H9 (cell line): ENCODE measurements at regions not wholly inside any gene's neighbourhood (a gene's known extent, or its start where the extent isn't known, plus 50 kb on each side); places are given as distances from the start of the nearest gene placed in this dataset.

Experiments used
- DNase-seq: peaks from one replicate; pipeline ENCODE4 v3.0.0-alpha.2; 2017
- H2AFZ ChIP-seq: one replicate; pipeline ENCODE4 v1.6.1; 2013; ENCODE audit warnings: mild to moderate bottlenecking, low read length, control low read depth, moderate library complexity
- H2AK5ac ChIP-seq: 2 replicates; pipeline ENCODE4 v1.6.1; 2013; ENCODE audit warnings: low read length, control low read depth, mixed read lengths; ENCODE audit not compliant: insufficient read length
- H2BK120ac ChIP-seq: one replicate; pipeline ENCODE4 v1.6.1; 2013; ENCODE audit warnings: low read depth, mild to moderate bottlenecking, low read length, control low read depth, inconsistent platforms; ENCODE audit not compliant: poor library complexity, severe bottlenecking
- H2BK12ac ChIP-seq: 2 replicates; pipeline ENCODE4 v1.6.1; 2013; ENCODE audit warnings: low read length, control low read depth, mixed read lengths, low read depth; ENCODE audit not compliant: insufficient read length
- H2BK15ac ChIP-seq: 2 replicates; pipeline ENCODE4 v1.6.1; 2013; ENCODE audit warnings: low read depth, low read length, control low read depth
- H2BK20ac ChIP-seq: one replicate; pipeline ENCODE4 v1.6.1; 2013; ENCODE audit warnings: low read depth, mild to moderate bottlenecking, low read length, control low read depth, inconsistent platforms; ENCODE audit not compliant: poor library complexity, severe bottlenecking
- H2BK5ac ChIP-seq: 2 replicates; pipeline ENCODE4 v1.6.1; 2013; ENCODE audit warnings: low read length, control low read depth, mixed read lengths; ENCODE audit not compliant: insufficient read length
- H3K14ac ChIP-seq: 2 replicates; pipeline ENCODE4 v1.6.1; 2013; ENCODE audit warnings: low read length, control low read depth; ENCODE audit not compliant: insufficient read depth
- H3K18ac ChIP-seq: 2 replicates; pipeline ENCODE4 v1.6.1; 2013; ENCODE audit warnings: low read depth, mild to moderate bottlenecking, mixed read lengths, low read length, control low read depth; ENCODE audit not compliant: insufficient read length
- H3K23ac ChIP-seq: 2 replicates; pipeline ENCODE4 v1.6.1; 2013; ENCODE audit warnings: low read length, control low read depth, mixed read lengths, low read depth; ENCODE audit not compliant: insufficient read length
- H3K23me2 ChIP-seq: 2 replicates; pipeline ENCODE4 v1.6.1; 2013; ENCODE audit warnings: low read depth, mild to moderate bottlenecking, mixed read lengths, low read length, control low read depth; ENCODE audit not compliant: insufficient read length, poor library complexity, severe bottlenecking
- H3K27ac ChIP-seq: 2 replicates; pipeline ENCODE4 v1.5.1; 2013; ENCODE audit warnings: low read length, control low read depth, mixed read lengths, low read depth; ENCODE audit not compliant: insufficient read length
- H3K27me3 ChIP-seq: 2 replicates; pipeline ENCODE4 v1.6.1; 2013; ENCODE audit warnings: low read length, control low read depth, inconsistent platforms; ENCODE audit not compliant: insufficient read depth
- H3K4ac ChIP-seq: 2 replicates; pipeline ENCODE4 v1.6.1; 2013; ENCODE audit warnings: low read depth, mild to moderate bottlenecking, control low read depth, inconsistent platforms, low read length, moderate library complexity
- H3K4me1 ChIP-seq: 2 replicates; pipeline ENCODE4 v1.6.1; 2013; ENCODE audit warnings: low read length, control low read depth, inconsistent platforms; ENCODE audit not compliant: insufficient read depth
- H3K4me2 ChIP-seq: 2 replicates; pipeline ENCODE4 v1.6.1; 2013; ENCODE audit warnings: low read length, control low read depth, mixed read lengths; ENCODE audit not compliant: insufficient read length, insufficient read depth
- H3K56ac ChIP-seq: 2 replicates; pipeline ENCODE4 v1.6.1; 2013; ENCODE audit warnings: low read depth, mild to moderate bottlenecking, mixed read lengths, low read length, control low read depth; ENCODE audit not compliant: insufficient read length
- H3K79me1 ChIP-seq: 2 replicates; pipeline ENCODE4 v1.6.1; 2013; ENCODE audit warnings: low read depth, mild to moderate bottlenecking, moderate library complexity, low read length, control low read depth, inconsistent platforms; ENCODE audit not compliant: insufficient read depth, poor library complexity, severe bottlenecking
- H3K79me2 ChIP-seq: 2 replicates; pipeline ENCODE4 v1.6.1; 2013; ENCODE audit warnings: low read length, control low read depth, inconsistent platforms; ENCODE audit not compliant: insufficient read depth
- H3K9ac ChIP-seq: 2 replicates; pipeline ENCODE4 v1.6.1; 2013; ENCODE audit warnings: low read length, control low read depth, mixed read lengths; ENCODE audit not compliant: insufficient read length; ENCODE audit errors: extremely low read depth
- H3K9me3 ChIP-seq: one replicate; pipeline ENCODE4 v1.6.1; 2013; ENCODE audit warnings: low read depth, low read length, inconsistent platforms; ENCODE audit not compliant: control insufficient read depth
- H3T11ph ChIP-seq: one replicate; pipeline ENCODE4 v1.6.1; 2013; ENCODE audit warnings: mild to moderate bottlenecking, low read length, control low read depth, inconsistent platforms
- H4K20me1 ChIP-seq: one replicate; pipeline ENCODE4 v1.6.1; 2013; ENCODE audit not compliant: control insufficient read depth, insufficient read length, insufficient read depth
- H4K5ac ChIP-seq: 2 replicates; pipeline ENCODE4 v1.6.1; 2013; ENCODE audit warnings: low read depth, mild to moderate bottlenecking, mixed read lengths, low read length, control low read depth; ENCODE audit not compliant: insufficient read length
- H4K8ac ChIP-seq: replicated peaks from 2 replicates; pipeline ENCODE4 v1.6.1; 2013; ENCODE audit warnings: low read length, control low read depth, mixed read lengths, low read depth; ENCODE audit not compliant: insufficient read length
- H4K91ac ChIP-seq: 2 replicates; pipeline ENCODE4 v1.6.1; 2013; ENCODE audit warnings: low read depth, mild to moderate bottlenecking, moderate library complexity, mixed read lengths, low read length, control low read depth; ENCODE audit not compliant: insufficient read length
- H3K27ac Mint-ChIP-seq, 3 experiments: 2 replicates in 2 of 3; 3 replicates in 1 of 3; pipeline ENCODE4 v1.8.0; 2020 to 2021; ENCODE audit warnings: mixed read lengths in 3 of 3, mild to moderate bottlenecking in 1 of 3, moderate library complexity in 1 of 3
- H3K27me3 Mint-ChIP-seq: 2 replicates; pipeline ENCODE4 v1.8.0; 2021; ENCODE audit warnings: low read depth, mild to moderate bottlenecking, moderate library complexity, mixed read lengths
- H3K36me3 Mint-ChIP-seq, 3 experiments: 2 replicates in 2 of 3; 3 replicates in 1 of 3; pipeline ENCODE4 v1.8.0; 2020 to 2021; ENCODE audit warnings: low read depth in 3 of 3, mixed read lengths in 3 of 3; ENCODE audit not compliant: insufficient read depth in 1 of 3
- H3K4me1 Mint-ChIP-seq, 2 experiments: 2 replicates each; pipeline ENCODE4 v1.8.0; 2020; ENCODE audit warnings: mixed read lengths in 2 of 2
- H3K4me3 Mint-ChIP-seq, 2 experiments: 2 replicates in 1 of 2; 3 replicates in 1 of 2; pipeline ENCODE4 v1.8.0; 2020 to 2021; ENCODE audit warnings: mild to moderate bottlenecking in 2 of 2, mixed read lengths in 2 of 2, moderate library complexity in 1 of 2
- H3K9me3 Mint-ChIP-seq, 2 experiments: 2 replicates in 1 of 2; 3 replicates in 1 of 2; pipeline ENCODE4 v1.8.0; 2020; ENCODE audit warnings: mild to moderate bottlenecking in 2 of 2, mixed read lengths in 2 of 2, moderate library complexity in 1 of 2
- WGBS: extraction: QIAGEN DNeasy Blood & Tissue Kit; methylation state at CpG from one replicate; pipeline ENCODE4 v1.1.7; 2013; ENCODE audit warnings: missing lambda C conversion rate, low lambda C conversion rate, mixed read lengths; ENCODE audit not compliant: insufficient read length; ENCODE audit errors: extremely low coverage; 5-methylcytosine and 5-hydroxymethylcytosine counted together
- TF ChIP-seq, protein P1 (sequence below): fragments of 200-600 bp; sonication (generic); conservative IDR thresholded peaks from 3 replicates; pipeline ENCODE4 v1.8.0; 2021; ENCODE audit warnings: antibody characterized with exemption, mild to moderate bottlenecking

DNA sequence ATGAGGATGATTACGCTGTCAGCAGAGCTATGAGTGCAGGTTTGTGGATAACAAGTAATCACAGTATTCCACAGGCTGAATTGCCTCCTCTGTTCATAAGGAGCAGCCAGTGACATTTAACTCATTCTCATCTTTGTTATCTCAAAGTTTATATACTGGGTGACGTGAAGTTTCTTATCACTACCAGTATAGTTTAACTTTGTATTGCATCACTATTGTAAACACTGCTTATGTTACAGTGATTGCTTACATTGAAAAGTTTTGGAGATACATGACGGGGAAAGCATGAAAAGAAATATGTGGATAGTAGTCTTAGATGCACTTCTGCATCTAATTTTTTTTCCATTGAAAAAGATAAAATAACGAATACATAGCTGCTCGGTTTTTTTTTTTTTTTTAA is 429.7 kb downstream of the VGLL3 start:
- H3K79me2 ChIP-seq = no peaks in the 10 kb centered on the region
- H3K23me2 ChIP-seq = no peaks in the 10 kb centered on the region
- no peaks in the 10 kb centered on the region for H3K79me1 ChIP-seq
- H4K20me1 ChIP-seq = no peaks in the 10 kb centered on the region
- no peak overlapping the region for H4K8ac ChIP-seq
- H3K4me1 Mint-ChIP-seq = peaks cover 15 to 21% of the 10 kb centered on the region in 2 experiments
- no CpG with 5 or more reads among the region's 5 CpGs for WGBS
- H3K4ac ChIP-seq = no peak overlapping the region
- no peak overlapping the region for H2AFZ ChIP-seq
- no peak overlapping the region for H2BK5ac ChIP-seq
- H3K27ac Mint-ChIP-seq = no peak overlapping the region
- no peak overlapping the region for H3K9ac ChIP-seq
- DNase-seq = no peak
- no peak overlapping the region for H3K23ac ChIP-seq
- no peak overlapping the region for H4K5ac ChIP-seq
- no peak overlapping the region for H2AK5ac ChIP-seq
- H2BK120ac ChIP-seq = no peak overlapping the region
- TF ChIP-seq, protein P1, sequence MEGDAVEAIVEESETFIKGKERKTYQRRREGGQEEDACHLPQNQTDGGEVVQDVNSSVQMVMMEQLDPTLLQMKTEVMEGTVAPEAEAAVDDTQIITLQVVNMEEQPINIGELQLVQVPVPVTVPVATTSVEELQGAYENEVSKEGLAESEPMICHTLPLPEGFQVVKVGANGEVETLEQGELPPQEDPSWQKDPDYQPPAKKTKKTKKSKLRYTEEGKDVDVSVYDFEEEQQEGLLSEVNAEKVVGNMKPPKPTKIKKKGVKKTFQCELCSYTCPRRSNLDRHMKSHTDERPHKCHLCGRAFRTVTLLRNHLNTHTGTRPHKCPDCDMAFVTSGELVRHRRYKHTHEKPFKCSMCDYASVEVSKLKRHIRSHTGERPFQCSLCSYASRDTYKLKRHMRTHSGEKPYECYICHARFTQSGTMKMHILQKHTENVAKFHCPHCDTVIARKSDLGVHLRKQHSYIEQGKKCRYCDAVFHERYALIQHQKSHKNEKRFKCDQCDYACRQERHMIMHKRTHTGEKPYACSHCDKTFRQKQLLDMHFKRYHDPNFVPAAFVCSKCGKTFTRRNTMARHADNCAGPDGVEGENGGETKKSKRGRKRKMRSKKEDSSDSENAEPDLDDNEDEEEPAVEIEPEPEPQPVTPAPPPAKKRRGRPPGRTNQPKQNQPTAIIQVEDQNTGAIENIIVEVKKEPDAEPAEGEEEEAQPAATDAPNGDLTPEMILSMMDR = no peak
- no peak overlapping the region for H2BK20ac ChIP-seq
- H3T11ph ChIP-seq = no peak overlapping the region
- H3K4me3 Mint-ChIP-seq = no peak overlapping the region
- H3K4me1 ChIP-seq = no peaks in the 10 kb centered on the region
- no peak overlapping the region for H2BK12ac ChIP-seq
- no peak overlapping the region for H2BK15ac ChIP-seq
- H3K27me3 Mint-ChIP-seq = no peaks in the 10 kb centered on the region
- no peaks in the 10 kb centered on the region for H3K9me3 Mint-ChIP-seq
- H4K91ac ChIP-seq = no peak overlapping the region
- H3K36me3 Mint-ChIP-seq = peaks cover 0 to 4% (median 2%) of the 10 kb centered on the region in 3 experiments; a peak in 1 of 7 replicates
- no peaks in the 10 kb centered on the region for H3K9me3 ChIP-seq
- no peak overlapping the region for H3K4me2 ChIP-seq
- no peak overlapping the region for H3K27ac ChIP-seq
- no peak overlapping the region for H3K18ac ChIP-seq
- H3K27me3 ChIP-seq = no peaks in the 10 kb centered on the region
- no peak overlapping the region for H3K56ac ChIP-seq
- no peak overlapping the region for H3K14ac ChIP-seq
